ENCODE measurements at regions not wholly inside any gene's neighbourhood (a gene's known extent, or its start where the extent isn't known, plus 50 kb on each side); places are given as distances from the start of the nearest gene placed in this dataset.

- TF ChIP-seq POLR2A (IDR thresholded peaks at IDR 0.05) (no peak), CTCF (IDR thresholded peaks at IDR 0.05 in 8 of 11, conservative IDR thresholded peaks at IDR 0.05 in 3 of 11) (no peak)
Measured at GRCh38 chr2:126175222-126175621, 480.7 kb upstream of the GYPC start.

Data from spleen (tissue), 7 donors.